Vagina (tissue), 2 donors: ENCODE measurements at regions not wholly inside any gene's neighbourhood (a gene's known extent, or its start where the extent isn't known, plus 50 kb on each side); places are given as distances from the start of the nearest gene placed in this dataset.

Experiments used
- POLR2A ChIP-seq, 2 donors: fragments of 450-650 bp; IDR thresholded peaks; one replicate each; pipeline ENCODE4 v1.6.1; 2017; ENCODE audit warnings: antibody characterized with exemption in 2 of 2, mild to moderate bottlenecking in 2 of 2, moderate library complexity in 2 of 2
- POLR2AphosphoS5 ChIP-seq, 2 donors: sonication (generic); formaldehyde crosslinking; IDR thresholded peaks; one replicate each; pipeline ENCODE4 v1.9.0; 2017; ENCODE audit warnings: antibody characterized with exemption in 2 of 2, mild to moderate bottlenecking in 2 of 2, low read depth in 1 of 2; ENCODE audit not compliant: insufficient read depth in 1 of 2
- TF ChIP-seq, protein P1 (sequence below), 3 experiments: fragments of 450-650 bp in 2 of 3; fragments of 200-600 bp in 1 of 3; sonication (generic) in 1 of 3; IDR thresholded peaks; one replicate each; pipeline ENCODE4 v1.5.1; 2017 to 2019; ENCODE audit warnings: antibody characterized with exemption in 3 of 3, mild to moderate bottlenecking in 2 of 3, moderate library complexity in 2 of 3

DNA sequence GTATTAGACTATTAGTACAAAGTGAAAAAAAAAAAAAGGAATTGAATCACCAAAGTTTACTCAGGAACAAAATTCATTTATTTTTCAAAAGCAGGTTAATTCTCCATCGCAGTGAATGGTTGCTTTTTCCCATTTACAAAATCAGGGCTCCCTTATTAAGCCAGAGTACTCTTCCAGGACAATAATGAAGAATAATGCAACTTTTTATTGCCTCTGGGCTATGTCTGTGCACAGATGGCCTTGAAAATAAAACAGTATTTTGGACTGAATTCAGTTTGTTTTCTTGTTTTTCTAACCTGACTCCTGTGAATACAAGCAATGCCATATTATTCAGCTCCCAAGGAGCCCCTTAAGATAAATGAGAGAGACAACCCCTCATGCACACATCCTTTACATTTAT lies 246.8 kb downstream of the KCNS3 start:
- TF ChIP-seq POLR2AphosphoS5 (IDR thresholded peaks at IDR 0.05; ENCODE audit: insufficient read depth in 1 of 2, low read depth in 1 of 2) (no peak), POLR2A (IDR thresholded peaks at IDR 0.05) (no peak)
- TF ChIP-seq, protein P1, sequence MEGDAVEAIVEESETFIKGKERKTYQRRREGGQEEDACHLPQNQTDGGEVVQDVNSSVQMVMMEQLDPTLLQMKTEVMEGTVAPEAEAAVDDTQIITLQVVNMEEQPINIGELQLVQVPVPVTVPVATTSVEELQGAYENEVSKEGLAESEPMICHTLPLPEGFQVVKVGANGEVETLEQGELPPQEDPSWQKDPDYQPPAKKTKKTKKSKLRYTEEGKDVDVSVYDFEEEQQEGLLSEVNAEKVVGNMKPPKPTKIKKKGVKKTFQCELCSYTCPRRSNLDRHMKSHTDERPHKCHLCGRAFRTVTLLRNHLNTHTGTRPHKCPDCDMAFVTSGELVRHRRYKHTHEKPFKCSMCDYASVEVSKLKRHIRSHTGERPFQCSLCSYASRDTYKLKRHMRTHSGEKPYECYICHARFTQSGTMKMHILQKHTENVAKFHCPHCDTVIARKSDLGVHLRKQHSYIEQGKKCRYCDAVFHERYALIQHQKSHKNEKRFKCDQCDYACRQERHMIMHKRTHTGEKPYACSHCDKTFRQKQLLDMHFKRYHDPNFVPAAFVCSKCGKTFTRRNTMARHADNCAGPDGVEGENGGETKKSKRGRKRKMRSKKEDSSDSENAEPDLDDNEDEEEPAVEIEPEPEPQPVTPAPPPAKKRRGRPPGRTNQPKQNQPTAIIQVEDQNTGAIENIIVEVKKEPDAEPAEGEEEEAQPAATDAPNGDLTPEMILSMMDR (IDR thresholded peaks at IDR 0.05), result no peak
